Activated T-cell treated with anti-CD3 and anti-CD28 coated beads, Interleukin-2, amount 50 U/mL, for 24 hours (primary cell): ENCODE measurements at regions not wholly inside any gene's neighbourhood (a gene's known extent, or its start where the extent isn't known, plus 50 kb on each side); places are given as distances from the start of the nearest gene placed in this dataset.
A peak's percentile ranks its signal among the peaks of the same experiment; 100 is the strongest.

Experiments used
- DNase-seq: peaks from one replicate; pipeline ENCODE4 v3.0.0-alpha.2; 2020
- H3K27ac Mint-ChIP-seq: 2 replicates; pipeline ENCODE4 v1.8.0; 2020; ENCODE audit warnings: mild to moderate bottlenecking, mixed read lengths
- H3K27me3 Mint-ChIP-seq: 2 replicates; pipeline ENCODE4 v1.8.0; 2020; ENCODE audit warnings: mixed read lengths
- H3K36me3 Mint-ChIP-seq: 2 replicates; pipeline ENCODE4 v1.8.0; 2020; ENCODE audit warnings: low read depth, mixed read lengths
- H3K4me1 Mint-ChIP-seq: 2 replicates; pipeline ENCODE4 v1.8.0; 2020; ENCODE audit warnings: low read depth, mixed read lengths
- H3K4me3 Mint-ChIP-seq: 2 replicates; pipeline ENCODE4 v1.8.0; 2020; ENCODE audit warnings: mild to moderate bottlenecking, moderate library complexity, mixed read lengths
- H3K9me3 Mint-ChIP-seq: 2 replicates; pipeline ENCODE4 v1.8.0; 2020; ENCODE audit warnings: mixed read lengths

GRCh38 chr6:170181338-170181690, 109.6 kb downstream of the DLL1 start:
- Mint-ChIP-seq H3K27me3 (peaks cover 7% of the 10 kb centered on the region), H3K9me3 (peaks cover 4% of the 10 kb centered on the region)

GRCh38 chr6:170180671-170181337, 110.1 kb downstream of the DLL1 start:
- Mint-ChIP-seq H3K27me3 (peaks cover 7% of the 10 kb centered on the region), H3K4me3 (no peak overlapping the region), H3K4me1 (peaks cover 3% of the 10 kb centered on the region), H3K36me3 (no peaks in the 10 kb centered on the region), H3K9me3 (peaks cover 4% of the 10 kb centered on the region), H3K27ac (no peak overlapping the region)
- DNase-seq = no peak

More at GRCh38 chr6:170181338-170181690, 109.6 kb downstream of the DLL1 start:
- Mint-ChIP-seq H3K27ac (no peak overlapping the region), H3K4me3 (no peak overlapping the region), H3K36me3 (no peaks in the 10 kb centered on the region), H3K4me1 (peaks cover 3% of the 10 kb centered on the region)
- DNase-seq = no peak

- Mint-ChIP-seq H3K27me3 (peaks cover 7% of the 10 kb centered on the region), H3K4me1 (peaks cover 3% of the 10 kb centered on the region), H3K36me3 (no peaks in the 10 kb centered on the region), H3K4me3 (no peak overlapping the region), H3K9me3 (peaks cover 4% of the 10 kb centered on the region), H3K27ac (no peak overlapping the region)
- DNase-seq = no peak
Observed at GRCh38 chr6:170179616-170180324, 111.1 kb downstream of the DLL1 start.

- no peak for DNase-seq
Observed at GRCh38 chr6:170178561-170179477, 112.1 kb downstream of the DLL1 start.

DNA sequence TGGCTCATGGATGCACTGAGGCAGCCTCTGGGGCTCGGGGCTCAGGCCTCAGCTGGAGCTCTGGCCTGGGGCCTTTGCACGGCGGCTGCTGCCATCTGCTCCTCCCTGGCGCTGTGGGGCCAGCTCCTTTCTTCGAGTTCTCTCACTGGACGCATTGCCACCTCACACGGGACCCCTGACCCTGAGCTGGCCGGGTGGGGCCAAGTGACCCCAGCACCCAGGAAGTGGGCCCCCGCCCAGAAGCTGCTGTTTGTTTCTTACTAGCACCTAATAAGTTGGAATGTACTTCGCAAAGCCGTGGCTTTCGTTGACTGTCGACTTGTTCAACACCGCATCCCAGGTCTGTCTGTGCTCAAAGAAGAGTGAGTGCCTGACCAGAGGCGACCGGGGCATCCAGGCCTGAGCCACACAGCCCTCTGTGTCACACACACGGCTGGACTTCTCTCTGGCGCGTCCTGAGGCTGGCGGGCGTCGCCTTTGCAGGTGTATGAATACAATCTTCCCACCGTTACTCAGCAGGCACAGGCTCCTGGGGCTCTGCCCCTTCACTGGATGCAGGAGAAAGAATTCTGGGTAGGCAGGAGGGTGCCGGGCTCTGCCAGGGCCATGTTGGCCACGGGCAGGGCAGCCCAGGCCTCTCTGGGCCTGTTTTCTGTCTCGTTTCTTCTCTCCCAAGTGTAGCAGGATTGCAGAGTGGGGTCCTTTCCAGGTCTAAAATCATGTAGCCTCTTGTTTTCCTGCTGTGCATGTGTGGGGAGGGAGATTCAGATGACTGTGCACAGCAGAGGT, 112.9 kb downstream of the DLL1 start:
- Mint-ChIP-seq H3K9me3 (no peaks in the 10 kb centered on the region), H3K36me3 (no peaks in the 10 kb centered on the region), H3K27ac (no peak overlapping the region), H3K4me3 (no peak overlapping the region), H3K4me1 (peaks cover 3% of the 10 kb centered on the region), H3K27me3 (peaks cover 12% of the 10 kb centered on the region)
- DNase-seq = no peak

More at GRCh38 chr6:170178561-170179477, 112.1 kb downstream of the DLL1 start:
- Mint-ChIP-seq H3K4me1 (peaks cover 3% of the 10 kb centered on the region), H3K4me3 (no peak overlapping the region), H3K9me3 (peaks cover 4% of the 10 kb centered on the region), H3K27ac (no peak overlapping the region), H3K36me3 (no peaks in the 10 kb centered on the region), H3K27me3 (peaks cover 7% of the 10 kb centered on the region)

DNA sequence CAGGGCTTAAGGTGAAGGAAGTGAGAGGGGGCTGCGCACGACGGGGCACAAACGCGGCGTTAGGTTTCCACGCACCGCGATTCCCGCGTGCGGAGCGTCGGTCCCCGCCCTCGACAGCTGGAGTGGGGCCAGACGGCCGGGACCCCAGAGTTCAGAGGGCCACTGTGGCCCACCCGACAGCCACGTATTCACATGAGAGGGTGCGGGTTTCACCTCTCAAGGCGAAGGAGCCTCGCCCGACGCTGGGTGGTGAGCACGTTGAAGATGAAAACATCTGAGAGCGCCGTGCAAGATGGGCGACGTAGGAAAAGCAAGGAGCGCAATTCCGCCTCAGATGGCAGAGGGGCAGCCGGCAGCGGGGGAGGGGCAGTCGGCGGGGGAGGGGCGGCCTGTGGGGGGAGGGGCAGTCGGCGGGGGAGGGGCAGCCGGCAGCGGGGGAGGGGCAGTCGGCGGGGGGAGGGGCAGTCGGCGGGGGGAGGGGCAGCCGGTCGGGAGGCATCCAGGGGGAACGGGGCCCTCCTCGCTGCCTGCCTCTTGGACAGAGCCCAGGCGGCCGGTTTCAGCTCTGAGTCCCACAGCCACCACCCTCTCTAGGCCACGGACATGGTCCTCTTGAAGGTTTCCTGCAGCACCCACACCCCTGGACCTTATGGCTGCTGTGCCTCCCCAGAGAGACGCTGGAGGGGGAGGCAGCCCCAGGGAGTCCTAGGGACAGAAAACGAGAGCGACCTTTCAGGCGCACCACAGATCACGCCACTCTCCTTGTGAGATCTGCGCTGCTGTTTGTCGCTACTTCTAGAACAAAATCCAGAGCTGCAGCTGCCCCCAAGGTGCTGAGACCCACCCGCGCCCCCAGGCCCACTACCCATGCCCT, 113.7 kb downstream of the DLL1 start:
- Mint-ChIP-seq H3K27ac (peak overlapping the region; percentile 97), H3K4me1 (peaks cover 3% of the 10 kb centered on the region), H3K27me3 (peaks cover 18% of the 10 kb centered on the region), H3K36me3 (no peaks in the 10 kb centered on the region), H3K9me3 (no peaks in the 10 kb centered on the region), H3K4me3 (peak overlapping the region; percentile 63)
- no peak for DNase-seq

GRCh38 chr6:170176136-170176897, 114.6 kb downstream of the DLL1 start:
- Mint-ChIP-seq H3K36me3 (no peaks in the 10 kb centered on the region), H3K27ac (peak overlapping the region; percentile 97), H3K4me1 (peaks cover 3% of the 10 kb centered on the region), H3K4me3 (peak overlapping the region; percentile 63), H3K27me3 (peaks cover 18% of the 10 kb centered on the region), H3K9me3 (no peaks in the 10 kb centered on the region)
- DNase-seq = no peak

DNA sequence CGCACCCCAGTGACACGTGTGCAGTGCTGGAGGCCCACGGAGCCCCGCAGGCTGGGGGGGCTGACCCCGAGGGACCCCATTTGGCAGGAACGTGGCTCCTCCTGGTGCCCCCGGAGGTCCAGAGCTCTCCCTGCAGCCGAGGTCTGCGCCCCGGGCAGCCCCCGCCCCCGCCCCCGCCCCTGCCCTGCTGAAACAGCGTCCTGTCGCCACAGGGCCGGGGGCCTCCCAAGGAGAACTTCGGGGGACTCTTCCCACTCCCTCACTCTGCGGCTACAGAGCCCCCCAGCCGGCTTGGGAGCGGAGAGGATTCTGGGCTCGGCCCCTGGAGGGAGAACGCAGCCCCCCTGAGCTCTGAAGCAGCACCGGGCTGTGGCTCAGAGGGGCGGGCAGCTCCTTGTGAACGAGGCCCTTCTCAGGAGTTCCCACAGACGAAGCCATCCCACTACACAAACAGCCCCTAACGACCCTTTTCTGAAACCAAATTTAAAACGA, 115.2 kb downstream of the DLL1 start:
- Mint-ChIP-seq H3K36me3 (no peaks in the 10 kb centered on the region), H3K9me3 (no peaks in the 10 kb centered on the region), H3K4me3 (no peak overlapping the region), H3K27ac (no peak overlapping the region), H3K4me1 (peaks cover 3% of the 10 kb centered on the region), H3K27me3 (peaks cover 24% of the 10 kb centered on the region)
- no peak for DNase-seq

- Mint-ChIP-seq H3K9me3 (no peaks in the 10 kb centered on the region), H3K36me3 (no peaks in the 10 kb centered on the region), H3K27ac (no peak overlapping the region), H3K4me3 (no peak overlapping the region), H3K4me1 (peaks cover 3% of the 10 kb centered on the region), H3K27me3 (peaks cover 28% of the 10 kb centered on the region)
- DNase-seq = no peak
Observed at GRCh38 chr6:170174771-170175643, 115.9 kb downstream of the DLL1 start.

- Mint-ChIP-seq H3K4me1 (peaks cover 3% of the 10 kb centered on the region), H3K27ac (no peak overlapping the region), H3K27me3 (peaks cover 28% of the 10 kb centered on the region), H3K9me3 (no peaks in the 10 kb centered on the region), H3K36me3 (no peaks in the 10 kb centered on the region), H3K4me3 (no peak overlapping the region)
- DNase-seq = peak; percentile 17
Observed at GRCh38 chr6:170174124-170174770, 116.6 kb downstream of the DLL1 start.

DNA sequence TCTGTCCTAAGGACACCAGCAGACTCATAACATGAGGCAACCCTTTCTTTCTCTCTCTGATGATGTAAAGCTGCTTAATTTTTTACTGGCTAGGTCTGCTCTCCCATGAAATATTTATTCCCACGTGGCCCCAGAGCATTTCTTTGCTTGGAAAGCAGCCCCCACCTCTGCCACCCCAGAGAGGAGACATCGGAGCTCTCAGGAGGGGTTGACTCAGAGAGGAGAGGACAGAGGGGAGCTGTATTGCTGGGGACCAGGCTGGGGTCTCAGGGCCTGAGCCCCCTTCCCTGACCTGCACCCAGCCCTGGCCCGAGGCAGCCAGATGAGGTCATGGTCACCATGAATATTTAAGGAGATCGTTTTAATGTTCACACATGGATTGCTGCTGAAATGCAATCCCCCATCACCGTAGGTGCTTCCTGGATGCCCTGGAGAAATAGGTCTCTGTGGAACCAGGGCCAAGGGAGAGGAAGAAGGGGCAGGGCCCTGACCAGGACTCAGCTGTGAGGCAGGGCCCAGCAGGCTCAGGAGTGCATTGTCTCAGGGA, 117.5 kb downstream of the DLL1 start:
- Mint-ChIP-seq H3K9me3 (no peaks in the 10 kb centered on the region), H3K27me3 (peaks cover 30% of the 10 kb centered on the region), H3K4me1 (peaks cover 3% of the 10 kb centered on the region), H3K4me3 (no peak overlapping the region), H3K36me3 (no peaks in the 10 kb centered on the region), H3K27ac (no peak overlapping the region)
- DNase-seq = no peak
